ENCODE measurements at regions not wholly inside any gene's neighbourhood (a gene's known extent, or its start where the extent isn't known, plus 50 kb on each side); places are given as distances from the start of the nearest gene placed in this dataset.
"Not testable (repeated sequence)": the region's sequence is repeated elsewhere in the genome, so short reads cannot be mapped to it uniquely, and the experiment has no call there.

DNA sequence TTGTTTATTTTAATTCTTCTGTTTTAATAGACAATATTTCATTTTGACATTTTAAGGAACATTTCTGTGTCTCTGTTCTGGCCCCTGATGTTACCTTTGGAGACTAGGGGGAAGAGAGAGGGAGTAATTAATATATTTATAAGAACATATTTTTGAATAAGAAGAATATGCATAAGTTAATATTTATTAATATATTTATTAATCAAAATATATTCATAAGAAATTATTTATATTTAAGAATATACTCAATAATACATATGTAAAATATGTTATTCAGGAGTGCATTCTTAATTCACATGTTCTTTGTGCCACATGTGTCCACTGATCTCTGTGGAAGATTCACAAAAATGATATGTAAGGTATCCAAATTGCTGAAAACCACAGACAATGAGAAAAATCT lies 1687.7 kb downstream of the SPATA31A7 start:
- TF ChIP-seq CTCF, POLR2A (IDR thresholded peaks at IDR 0.05): not testable (repeated sequence)
